HK-2 (cell line): ENCODE measurements at regions not wholly inside any gene's neighbourhood (a gene's known extent, or its start where the extent isn't known, plus 50 kb on each side); places are given as distances from the start of the nearest gene placed in this dataset.
A peak's percentile ranks its signal among the peaks of the same experiment; 100 is the strongest.
"Not testable (repeated sequence)": the region's sequence is repeated elsewhere in the genome, so short reads cannot be mapped to it uniquely, and the experiment has no call there.

Source experiments
- DNase-seq: peaks from one replicate; pipeline ENCODE4 v3.0.0-alpha.2; 2018; ENCODE audit not compliant: unreplicated experiment

DNA sequence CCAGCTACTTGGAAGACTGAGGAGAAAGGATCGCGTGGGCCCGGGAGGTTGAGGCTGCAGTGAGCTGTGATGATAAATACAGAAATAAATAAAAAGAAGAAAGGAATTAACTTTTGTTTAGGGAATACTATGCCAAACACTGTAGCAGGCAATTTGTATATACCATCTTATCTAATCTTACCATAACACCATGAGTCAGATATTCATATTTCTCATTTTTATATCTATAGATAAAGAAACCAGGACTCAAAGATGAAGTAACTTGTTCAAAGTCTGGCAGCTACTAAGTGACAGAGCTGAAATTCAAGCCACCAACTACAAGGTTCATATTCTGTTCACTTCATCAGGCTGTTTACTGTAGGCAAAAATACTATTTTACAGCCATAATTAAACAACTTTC is 119.2 kb upstream of the SLC39A10 start:
- DNase-seq, result no peak

GRCh38 chr2:195536906-195537305 is 120.1 kb upstream of the SLC39A10 start:
- no peak for DNase-seq

DNA sequence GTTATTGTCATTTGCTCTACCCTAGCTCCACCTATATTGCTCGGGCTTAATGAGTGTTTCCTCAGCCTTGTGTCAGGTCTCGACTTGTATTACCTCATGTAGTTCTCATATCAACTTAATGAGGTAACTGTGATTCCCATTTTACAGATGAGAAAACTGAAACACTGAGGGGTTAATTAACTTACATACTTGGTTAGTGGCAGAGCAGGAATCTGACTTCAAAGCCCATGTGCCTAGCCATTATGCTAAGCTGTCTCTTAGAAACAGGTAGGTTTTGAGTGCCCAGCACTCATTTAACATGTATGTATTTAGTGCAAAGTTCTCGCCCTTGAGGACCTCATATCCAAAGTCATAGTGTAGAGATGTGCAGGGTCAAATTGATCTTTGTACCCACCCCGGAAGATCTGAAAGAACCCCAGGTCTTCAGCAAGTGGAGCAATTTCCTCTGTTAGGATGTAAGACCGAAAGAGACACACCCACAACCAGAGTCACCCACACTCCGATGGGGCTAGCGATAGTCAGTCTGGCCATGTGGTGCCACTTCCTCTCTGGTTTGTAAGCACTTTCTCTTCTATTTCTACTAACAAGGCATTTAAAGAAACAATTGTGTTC is 121.0 kb upstream of the SLC39A10 start:
- DNase-seq, result no peak

GRCh38 chr2:195534971-195535370 is 122.1 kb upstream of the SLC39A10 start:
- DNase-seq, result no peak

DNA sequence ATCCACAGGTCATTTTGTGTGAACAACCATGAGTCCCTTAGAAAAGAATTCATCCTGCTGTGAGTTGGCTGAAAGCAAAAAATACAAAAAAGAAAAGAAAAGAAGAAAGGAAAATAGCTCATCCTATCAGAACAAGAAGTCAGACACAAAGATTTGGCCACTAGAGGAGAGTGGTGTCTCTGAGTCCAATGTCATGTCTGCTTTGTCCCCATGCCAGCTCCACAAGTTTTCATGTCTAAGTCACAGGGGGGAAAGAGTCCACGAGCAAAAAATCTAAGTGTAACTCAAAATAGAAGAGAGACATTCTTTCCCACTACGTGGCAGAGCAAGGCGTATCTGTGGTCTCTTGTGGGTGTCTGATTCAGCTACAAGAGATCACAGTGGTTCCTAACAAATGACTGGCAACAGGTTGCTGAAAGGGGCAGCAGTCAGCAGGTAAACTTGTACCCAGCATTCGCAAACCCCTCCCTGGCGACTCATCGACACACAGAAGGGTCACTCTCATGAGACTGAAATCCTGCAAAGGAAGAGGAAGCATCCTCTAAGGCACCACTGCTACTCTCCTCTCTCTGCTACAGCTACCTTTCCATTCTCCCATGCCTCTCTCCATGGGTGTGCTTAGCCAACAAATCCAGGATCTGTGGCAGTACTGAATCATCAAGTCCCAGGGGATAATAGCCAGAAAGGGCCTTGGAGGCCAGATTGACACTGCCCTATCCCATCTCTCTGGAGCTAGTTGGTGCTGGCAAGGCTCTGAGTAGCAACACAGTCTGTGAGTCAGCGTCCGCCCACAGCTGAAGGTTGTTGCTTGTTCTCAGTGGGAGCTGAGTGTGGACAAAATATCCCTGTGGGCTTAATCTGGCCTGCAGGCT is 123.0 kb upstream of the SLC39A10 start:
- peak; percentile 63 for DNase-seq

- no peak for DNase-seq
These were observed 124.3 kb upstream of the SLC39A10 start for GRCh38 chr2:195532628-195533271.

GRCh38 chr2:195532255-195532627 is 124.8 kb upstream of the SLC39A10 start:
- peak; percentile 13 for DNase-seq

DNA sequence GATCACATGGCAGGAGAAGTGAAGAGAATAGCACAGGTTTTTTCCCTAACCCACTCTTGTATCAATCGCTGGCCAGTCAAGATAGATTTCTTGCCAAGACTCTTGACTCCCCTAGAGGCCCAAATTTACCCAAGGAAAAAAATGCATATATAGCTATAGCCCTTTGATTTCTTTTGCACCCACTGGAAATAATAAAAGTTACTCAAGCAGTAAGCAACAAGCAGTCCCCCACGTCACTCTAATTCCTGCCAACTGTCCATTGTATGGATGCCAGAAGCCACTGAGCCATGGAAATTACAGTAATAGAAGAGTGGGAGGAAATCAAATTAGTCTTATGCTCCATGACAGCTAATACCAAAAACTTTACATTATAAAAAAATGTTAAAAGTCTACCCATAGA is 125.3 kb upstream of the SLC39A10 start:
- peak; percentile 19 for DNase-seq

GRCh38 chr2:195523242-195523641 is 133.8 kb upstream of the SLC39A10 start:
- not testable (repeated sequence) for DNase-seq

DNA sequence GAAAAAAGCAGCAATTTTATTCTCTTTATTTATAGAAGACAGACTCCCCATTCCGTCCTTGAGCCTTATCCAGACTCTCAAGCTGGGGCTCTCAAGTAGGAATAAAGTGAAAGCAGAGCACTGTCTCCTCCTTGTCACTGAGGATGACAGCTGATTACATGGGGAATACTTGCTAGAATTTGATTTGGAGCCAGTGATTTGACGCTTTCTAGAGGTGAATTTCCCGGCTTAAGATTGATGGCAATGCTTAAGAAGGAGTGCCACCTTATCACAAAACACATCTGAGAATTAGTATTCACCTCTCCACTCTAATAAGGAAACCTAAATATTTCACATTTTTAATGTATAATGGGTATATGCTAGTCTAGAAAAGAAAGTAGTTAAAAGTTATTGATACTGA is 135.4 kb upstream of the SLC39A10 start:
- DNase-seq, result no peak

DNA sequence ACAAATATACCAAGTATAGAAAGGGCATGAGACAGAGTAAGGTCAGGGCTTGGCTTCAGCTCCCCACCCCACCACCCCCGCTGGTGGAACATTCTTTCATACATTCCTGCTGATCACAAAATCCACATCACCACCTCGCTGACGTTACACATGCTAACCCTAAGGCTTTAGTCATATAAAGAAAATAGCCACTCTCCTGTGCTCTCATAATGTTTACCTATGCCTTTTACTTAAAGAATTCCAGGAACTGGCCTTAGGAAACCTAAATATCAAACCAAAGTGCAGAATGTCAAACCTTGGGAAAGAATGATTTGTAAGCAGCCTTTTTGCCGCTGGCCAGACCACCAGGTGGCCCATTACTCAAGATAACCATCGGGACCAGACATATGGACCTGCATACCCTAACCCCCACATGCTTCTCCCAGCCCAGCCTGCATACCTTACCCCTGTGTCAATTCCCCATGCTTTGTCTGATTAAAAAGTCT is 136.3 kb upstream of the SLC39A10 start:
- peak; percentile 86 for DNase-seq

GRCh38 chr2:195515551-195515950 is 141.5 kb upstream of the SLC39A10 start:
- no peak for DNase-seq

DNA sequence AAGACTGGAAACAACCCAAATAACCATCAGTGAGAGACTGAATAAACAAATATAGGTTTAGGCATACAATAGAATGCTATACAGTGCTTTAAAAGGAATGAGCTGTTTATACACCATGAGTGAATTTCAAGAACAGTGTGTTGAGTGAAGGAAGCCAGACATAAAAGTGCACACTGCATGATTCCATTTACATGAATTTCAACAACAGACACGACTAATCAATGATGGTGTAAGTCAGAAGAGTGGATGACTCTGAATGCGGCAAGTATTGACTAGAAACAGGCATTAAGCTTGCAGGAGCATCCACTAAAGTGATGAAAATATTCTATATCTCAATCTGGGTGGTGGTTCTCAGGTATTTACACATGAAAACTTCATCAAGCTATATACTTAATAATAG is 142.7 kb upstream of the SLC39A10 start:
- DNase-seq, result no peak

DNA sequence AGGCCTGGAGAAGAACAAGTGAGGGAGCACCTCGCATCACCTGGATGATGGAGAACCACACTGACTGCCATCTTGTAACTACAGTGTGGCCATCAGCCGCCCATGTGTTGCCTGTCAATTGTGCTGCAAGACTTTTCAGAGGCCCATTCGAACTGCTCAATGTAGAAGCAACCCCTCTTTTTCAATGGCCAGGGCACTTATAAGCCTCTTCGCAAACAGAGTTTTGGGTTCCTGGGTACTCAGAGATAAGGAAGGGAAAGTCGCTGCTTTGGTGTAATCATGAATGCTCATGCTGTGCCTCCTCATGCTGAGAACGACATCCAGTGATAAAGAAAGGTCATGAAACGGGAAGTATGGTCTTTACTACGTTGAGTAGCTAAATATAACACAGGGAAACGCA is 143.9 kb upstream of the SLC39A10 start:
- DNase-seq, result no peak

GRCh38 chr2:195509551-195509950 is 147.5 kb upstream of the SLC39A10 start:
- DNase-seq, result no peak

GRCh38 chr2:195508139-195508455 is 148.9 kb upstream of the SLC39A10 start:
- DNase-seq, result no peak

GRCh38 chr2:195507447-195508138 is 149.4 kb upstream of the SLC39A10 start:
- no peak for DNase-seq

GRCh38 chr2:195505701-195506100 is 151.3 kb upstream of the SLC39A10 start:
- no peak for DNase-seq

DNA sequence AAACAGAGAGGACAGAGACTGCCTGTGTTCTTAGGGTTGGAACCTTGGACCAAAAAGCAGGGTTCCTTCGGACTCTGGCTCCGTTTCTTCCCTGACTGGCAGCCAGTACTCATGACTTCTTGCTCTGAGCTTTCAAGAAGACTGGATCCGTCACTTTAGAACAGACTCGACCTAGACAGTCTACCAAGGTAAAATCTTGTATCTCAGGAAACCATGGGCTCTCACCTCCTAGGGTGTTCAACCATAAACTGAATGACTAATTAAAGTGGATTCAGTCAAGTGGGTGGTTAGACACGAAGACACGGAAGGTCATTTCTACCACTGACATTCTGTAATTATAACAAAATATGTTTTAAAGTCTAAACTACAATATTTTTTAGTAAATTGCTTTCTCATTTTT is 153.8 kb upstream of the SLC39A10 start:
- DNase-seq, result no peak

- no peak for DNase-seq
These were observed 155.3 kb upstream of the SLC39A10 start for GRCh38 chr2:195501746-195502145.

GRCh38 chr2:195500879-195501278 is 156.1 kb upstream of the SLC39A10 start:
- no peak for DNase-seq

DNA sequence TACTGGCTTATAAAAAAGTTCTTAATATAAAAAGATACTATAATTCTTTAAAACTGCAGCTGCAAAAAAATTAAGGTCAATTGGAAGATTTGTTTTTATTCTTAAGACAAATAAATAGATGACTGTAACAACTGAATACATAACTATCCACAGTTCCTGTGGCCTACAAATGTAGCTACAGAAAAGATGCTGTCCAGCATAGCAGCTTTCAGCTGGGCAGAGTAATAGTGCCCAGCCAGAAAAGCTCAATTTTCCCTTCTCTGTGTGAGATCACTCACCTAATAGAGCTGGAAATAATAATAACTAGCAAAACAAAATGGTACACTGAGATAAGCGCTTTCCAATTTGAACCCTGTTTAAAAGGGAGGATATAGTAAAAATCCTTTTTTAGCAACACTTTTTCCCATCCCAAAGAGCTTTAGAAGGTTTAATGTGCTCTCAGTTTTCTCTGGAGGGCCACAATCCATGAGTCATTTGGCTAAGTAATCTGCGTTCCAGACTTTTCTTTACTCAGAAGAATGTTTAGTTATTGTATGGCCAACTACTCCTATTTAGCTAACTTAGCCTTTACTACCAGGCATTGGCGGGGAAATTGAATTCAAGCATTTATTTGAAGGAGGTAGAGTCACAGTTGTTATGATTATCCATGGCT is 158.1 kb upstream of the SLC39A10 start:
- DNase-seq, result no peak
